ENCODE measurements at regions not wholly inside any gene's neighbourhood (a gene's known extent, or its start where the extent isn't known, plus 50 kb on each side); places are given as distances from the start of the nearest gene placed in this dataset.

GRCh38 chr15:88745065-88745464 is 58.2 kb upstream of the ACAN start:
- no peak overlapping the region for H3K27ac ChIP-seq
- no peak for TF ChIP-seq POLR2A (IDR thresholded peaks at IDR 0.05)
- TF ChIP-seq, protein P1, sequence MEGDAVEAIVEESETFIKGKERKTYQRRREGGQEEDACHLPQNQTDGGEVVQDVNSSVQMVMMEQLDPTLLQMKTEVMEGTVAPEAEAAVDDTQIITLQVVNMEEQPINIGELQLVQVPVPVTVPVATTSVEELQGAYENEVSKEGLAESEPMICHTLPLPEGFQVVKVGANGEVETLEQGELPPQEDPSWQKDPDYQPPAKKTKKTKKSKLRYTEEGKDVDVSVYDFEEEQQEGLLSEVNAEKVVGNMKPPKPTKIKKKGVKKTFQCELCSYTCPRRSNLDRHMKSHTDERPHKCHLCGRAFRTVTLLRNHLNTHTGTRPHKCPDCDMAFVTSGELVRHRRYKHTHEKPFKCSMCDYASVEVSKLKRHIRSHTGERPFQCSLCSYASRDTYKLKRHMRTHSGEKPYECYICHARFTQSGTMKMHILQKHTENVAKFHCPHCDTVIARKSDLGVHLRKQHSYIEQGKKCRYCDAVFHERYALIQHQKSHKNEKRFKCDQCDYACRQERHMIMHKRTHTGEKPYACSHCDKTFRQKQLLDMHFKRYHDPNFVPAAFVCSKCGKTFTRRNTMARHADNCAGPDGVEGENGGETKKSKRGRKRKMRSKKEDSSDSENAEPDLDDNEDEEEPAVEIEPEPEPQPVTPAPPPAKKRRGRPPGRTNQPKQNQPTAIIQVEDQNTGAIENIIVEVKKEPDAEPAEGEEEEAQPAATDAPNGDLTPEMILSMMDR (IDR thresholded peaks at IDR 0.05 in 4 of 5, conservative IDR thresholded peaks at IDR 0.05 in 1 of 5): no peak
- no peaks in the 10 kb centered on the region for H3K4me1 ChIP-seq
- intact Hi-C loops (cut with DNase I; ENCODE audit: low total_unique reads): no loop called here
- DNase-seq (no peak), ATAC-seq (no peak)
- H3K27me3 ChIP-seq: peaks cover 0 to 16% (median 9%) of the 10 kb centered on the region in 3 donors
- H3K36me3 ChIP-seq: no peaks in the 10 kb centered on the region
- H3K9me3 ChIP-seq: no peaks in the 10 kb centered on the region
- in situ Hi-C loops (cut with MboI; ENCODE audit: low sequenced_read_pairs in 4 of 4): no loop called here
- no peak overlapping the region for H3K4me3 ChIP-seq

GRCh38 chr15:88745696-88746095 is 57.5 kb upstream of the ACAN start:
- in situ Hi-C loops (cut with MboI; ENCODE audit: low sequenced_read_pairs in 4 of 4): no loop called here

DNA sequence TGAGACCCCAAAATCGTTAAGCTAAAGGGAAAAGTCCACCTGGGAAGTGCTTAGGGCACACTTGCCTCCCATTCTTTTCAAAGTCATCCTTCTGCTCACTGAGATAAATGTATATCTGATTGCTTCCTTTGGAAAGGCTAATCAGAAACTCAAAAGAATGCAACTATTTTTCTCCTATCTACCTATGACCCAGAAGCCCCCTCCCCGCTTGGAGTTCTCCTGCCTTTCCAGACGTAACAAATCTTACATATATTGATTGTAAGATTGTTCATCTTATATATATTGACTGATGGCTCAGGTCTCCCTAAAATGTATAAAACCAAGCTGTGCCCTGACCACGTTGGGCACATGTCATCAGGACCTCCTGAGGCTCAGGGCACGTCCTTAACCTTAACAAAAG is 56.8 kb upstream of the ACAN start:
- H3K36me3 ChIP-seq: no peaks in the 10 kb centered on the region
- in situ Hi-C loops (cut with MboI; ENCODE audit: low sequenced_read_pairs in 4 of 4) (no loop called here), intact Hi-C loops (cut with DNase I; ENCODE audit: low total_unique reads) (no loop called here)
- no peak overlapping the region for H3K4me3 ChIP-seq
- no peaks in the 10 kb centered on the region for H3K4me1 ChIP-seq
- peaks cover 0 to 13% (median 9%) of the 10 kb centered on the region in 3 donors for H3K27me3 ChIP-seq
- DNase-seq: no peak
- no peak for ATAC-seq
- TF ChIP-seq, protein P1 (IDR thresholded peaks at IDR 0.05 in 4 of 5, conservative IDR thresholded peaks at IDR 0.05 in 1 of 5): no peak
- TF ChIP-seq POLR2A (IDR thresholded peaks at IDR 0.05): no peak
- no peaks in the 10 kb centered on the region for H3K9me3 ChIP-seq
- H3K27ac ChIP-seq: no peak overlapping the region

More at GRCh38 chr15:88745696-88746095, 57.5 kb upstream of the ACAN start:
- intact Hi-C loops (cut with DNase I; ENCODE audit: low total_unique reads): no loop called here
- Histone ChIP-seq H3K27me3 (peaks cover 0 to 13% (median 9%) of the 10 kb centered on the region in 3 donors), H3K27ac (no peak overlapping the region), H3K9me3 (no peaks in the 10 kb centered on the region), H3K4me3 (no peak overlapping the region), H3K36me3 (no peaks in the 10 kb centered on the region), H3K4me1 (no peaks in the 10 kb centered on the region)
- ATAC-seq (no peak), DNase-seq (no peak)
- no peak for TF ChIP-seq POLR2A (IDR thresholded peaks at IDR 0.05)
- TF ChIP-seq, protein P1 (IDR thresholded peaks at IDR 0.05 in 4 of 5, conservative IDR thresholded peaks at IDR 0.05 in 1 of 5): no peak

DNA sequence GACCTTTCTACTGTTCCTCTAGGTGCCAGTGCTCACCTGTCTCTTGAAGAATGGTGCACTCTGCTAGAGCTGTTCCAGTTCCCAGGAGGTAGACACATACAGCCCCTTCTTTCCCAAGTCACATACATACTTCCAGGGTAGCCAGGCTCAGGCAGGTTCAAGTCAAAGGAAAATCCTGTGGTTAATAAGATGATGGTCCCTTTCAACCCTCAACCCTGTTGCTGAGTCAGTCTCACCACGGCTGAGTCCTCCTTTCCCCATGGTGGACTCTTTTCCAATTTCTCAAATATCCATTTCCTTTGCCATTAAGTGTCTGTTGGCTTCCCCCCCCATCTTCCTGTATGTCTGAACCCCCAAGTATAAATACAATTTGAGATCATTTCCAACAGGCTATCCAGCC is 56.1 kb upstream of the ACAN start:
- Histone ChIP-seq H3K4me3 (no peak overlapping the region), H3K9me3 (no peaks in the 10 kb centered on the region), H3K27ac (no peak overlapping the region), H3K4me1 (no peaks in the 10 kb centered on the region), H3K36me3 (no peaks in the 10 kb centered on the region), H3K27me3 (peaks cover 0 to 10% (median 3%) of the 10 kb centered on the region in 3 donors)
- ATAC-seq (no peak), DNase-seq (no peak)
- in situ Hi-C loops (cut with MboI; ENCODE audit: low sequenced_read_pairs in 4 of 4): no loop called here
- TF ChIP-seq POLR2A (IDR thresholded peaks at IDR 0.05): no peak
- TF ChIP-seq, protein P1 (IDR thresholded peaks at IDR 0.05 in 4 of 5, conservative IDR thresholded peaks at IDR 0.05 in 1 of 5): no peak
- intact Hi-C loops (cut with DNase I; ENCODE audit: low total_unique reads): no loop called here

DNA sequence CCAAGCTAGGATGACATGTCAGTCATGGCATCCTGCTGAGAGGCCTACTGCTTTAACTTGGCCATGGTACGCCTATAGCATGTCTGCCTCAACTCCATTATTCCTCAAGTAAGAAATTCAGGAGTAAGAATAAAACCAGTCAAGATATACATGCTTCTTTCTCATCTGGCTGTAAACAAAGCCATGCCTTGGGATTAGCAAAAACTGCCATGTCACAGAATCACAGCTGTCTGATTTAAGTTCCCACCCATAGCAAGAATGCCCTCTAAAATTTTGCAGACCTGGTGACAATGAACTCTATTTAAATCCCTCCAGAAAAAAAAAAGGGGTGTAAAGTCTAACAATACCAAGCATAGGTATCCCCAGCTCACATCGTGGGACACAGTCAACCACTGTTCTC is 55.6 kb upstream of the ACAN start:
- no peak overlapping the region for H3K27ac ChIP-seq
- no peaks in the 10 kb centered on the region for H3K9me3 ChIP-seq
- in situ Hi-C loops (cut with MboI; ENCODE audit: low sequenced_read_pairs in 4 of 4): no loop called here
- H3K27me3 ChIP-seq: peaks cover 0 to 5% (median 0%) of the 10 kb centered on the region in 3 donors
- DNase-seq (no peak), ATAC-seq (no peak)
- no peaks in the 10 kb centered on the region for H3K4me1 ChIP-seq
- no peak overlapping the region for H3K4me3 ChIP-seq
- no peak for TF ChIP-seq POLR2A (IDR thresholded peaks at IDR 0.05)
- TF ChIP-seq, protein P1 (IDR thresholded peaks at IDR 0.05 in 4 of 5, conservative IDR thresholded peaks at IDR 0.05 in 1 of 5): no peak
- intact Hi-C loops (cut with DNase I; ENCODE audit: low total_unique reads): no loop called here
- no peaks in the 10 kb centered on the region for H3K36me3 ChIP-seq

All from gastrocnemius medialis (tissue), 4 donors.